PC-3 (cell line): ENCODE measurements at regions not wholly inside any gene's neighbourhood (a gene's known extent, or its start where the extent isn't known, plus 50 kb on each side); places are given as distances from the start of the nearest gene placed in this dataset.

Source experiments
- ATAC-seq: fragments of 200-7000 bp; cut with Tn5 transposase; 2 replicates; pipeline ENCODE4 v1.9.1; 2020; ENCODE audit warnings: mild to moderate bottlenecking, moderate library complexity
- BruUV-seq: library from RNA; stranded (reverse); fragments of 400-500 nt; replicated peaks from 2 replicates; lab custom pipeline; 2021; lab: Mats Ljungman, UMichigan
- CTCF ChIA-PET: fragments of 300-600 bp; sonication (Branson Sonifier 250); formaldehyde crosslinking; loops from one replicate; lab custom pipeline; 2022; ENCODE audit warnings: antibody characterized with exemption; lab: Charles Lee
- POLR2A ChIA-PET: fragments of 300-600 bp; sonication (Branson Sonifier 250); formaldehyde crosslinking; loops from one replicate; lab custom pipeline; 2022; ENCODE audit warnings: antibody characterized with exemption; ENCODE audit not compliant: unreplicated experiment; lab: Charles Lee
- DNase-seq: peaks from one replicate; pipeline ENCODE4 v3.0.0-alpha.2; 2015
- H2AFZ ChIP-seq: fragments of 300-600 bp; sonication (generic); 2 replicates; pipeline ENCODE4 v1.6.0; 2016; ENCODE audit warnings: antibody characterized with exemption, low read length
- H3F3A ChIP-seq: fragments of 300-600 bp; sonication (generic); one replicate; pipeline ENCODE4 v1.6.0; 2017; ENCODE audit warnings: antibody characterized with exemption, low read length, control low read depth, mild to moderate bottlenecking; ENCODE audit not compliant: unreplicated experiment
- H3K27ac ChIP-seq: fragments of 300-600 bp; sonication (generic); 2 replicates; pipeline ENCODE4 v1.5.1; 2016; ENCODE audit warnings: mild to moderate bottlenecking, low read length
- H3K27me3 ChIP-seq: fragments of 300-600 bp; sonication (generic); 2 replicates; pipeline ENCODE4 v1.6.1; 2016; ENCODE audit warnings: low read length, mixed read lengths
- H3K36me3 ChIP-seq: fragments of 300-600 bp; sonication (generic); 2 replicates; pipeline ENCODE4 v1.6.1; 2016; ENCODE audit warnings: low read depth, mixed run types, low read length, mixed read lengths
- H3K4me1 ChIP-seq: fragments of 300-600 bp; sonication (generic); 2 replicates; pipeline ENCODE4 v1.5.1; 2016; ENCODE audit warnings: low read length; ENCODE audit not compliant: insufficient read depth
- H3K4me2 ChIP-seq: fragments of 300-600 bp; sonication (generic); 2 replicates; pipeline ENCODE4 v1.6.0; 2016; ENCODE audit warnings: low read length
- H3K4me3 ChIP-seq: fragments of 300-600 bp; sonication (generic); 2 replicates; pipeline ENCODE4 v1.5.1; 2016; ENCODE audit warnings: mild to moderate bottlenecking, low read length, mixed read lengths
- H3K79me2 ChIP-seq: fragments of 300-600 bp; sonication (generic); 2 replicates; pipeline ENCODE4 v1.6.1; 2017; ENCODE audit warnings: low read length, mixed read lengths
- H3K9ac ChIP-seq: fragments of 300-600 bp; sonication (generic); 2 replicates; pipeline ENCODE4 v1.6.0; 2016; ENCODE audit warnings: mild to moderate bottlenecking, low read length
- H3K9me2 ChIP-seq: fragments of 300-600 bp; sonication (generic); replicated peaks from 2 replicates; pipeline ENCODE4 v1.6.1; 2016; ENCODE audit warnings: mixed run types, low read length, mixed read lengths
- H3K9me3 ChIP-seq: fragments of 300-600 bp; sonication (generic); 2 replicates; pipeline ENCODE4 v1.6.1; 2016; ENCODE audit warnings: low read length, mixed read lengths
- H4K20me1 ChIP-seq: fragments of 300-600 bp; sonication (generic); 2 replicates; pipeline ENCODE4 v1.6.1; 2016; ENCODE audit warnings: low read length, mixed read lengths
- EZH2 ChIP-seq: fragments of 300-600 bp; sonication (generic); IDR thresholded peaks from one replicate; pipeline ENCODE4 v1.6.1; 2017; ENCODE audit warnings: antibody characterized with exemption, mild to moderate bottlenecking, low read length; ENCODE audit not compliant: unreplicated experiment
- EZH2phosphoT487 ChIP-seq: fragments of 300-600 bp; sonication (generic); IDR thresholded peaks from 2 replicates; pipeline ENCODE4 v1.6.1; 2018; ENCODE audit warnings: mild to moderate bottlenecking, antibody characterized with exemption, low read length, borderline replicate concordance
- intact Hi-C: fragments of 100-400 bp; cut with micrococcal nuclease; formaldehyde crosslinking; loops from 2 replicates; pipeline ENCODE4 v1.9.0; 2023
- TF ChIP-seq, protein P1 (sequence below): fragments of 300-600 bp; sonication (generic); conservative IDR thresholded peaks from 2 replicates; pipeline ENCODE4 v1.5.1; 2017; ENCODE audit warnings: antibody characterized with exemption, low read depth, mild to moderate bottlenecking, low read length

DNA sequence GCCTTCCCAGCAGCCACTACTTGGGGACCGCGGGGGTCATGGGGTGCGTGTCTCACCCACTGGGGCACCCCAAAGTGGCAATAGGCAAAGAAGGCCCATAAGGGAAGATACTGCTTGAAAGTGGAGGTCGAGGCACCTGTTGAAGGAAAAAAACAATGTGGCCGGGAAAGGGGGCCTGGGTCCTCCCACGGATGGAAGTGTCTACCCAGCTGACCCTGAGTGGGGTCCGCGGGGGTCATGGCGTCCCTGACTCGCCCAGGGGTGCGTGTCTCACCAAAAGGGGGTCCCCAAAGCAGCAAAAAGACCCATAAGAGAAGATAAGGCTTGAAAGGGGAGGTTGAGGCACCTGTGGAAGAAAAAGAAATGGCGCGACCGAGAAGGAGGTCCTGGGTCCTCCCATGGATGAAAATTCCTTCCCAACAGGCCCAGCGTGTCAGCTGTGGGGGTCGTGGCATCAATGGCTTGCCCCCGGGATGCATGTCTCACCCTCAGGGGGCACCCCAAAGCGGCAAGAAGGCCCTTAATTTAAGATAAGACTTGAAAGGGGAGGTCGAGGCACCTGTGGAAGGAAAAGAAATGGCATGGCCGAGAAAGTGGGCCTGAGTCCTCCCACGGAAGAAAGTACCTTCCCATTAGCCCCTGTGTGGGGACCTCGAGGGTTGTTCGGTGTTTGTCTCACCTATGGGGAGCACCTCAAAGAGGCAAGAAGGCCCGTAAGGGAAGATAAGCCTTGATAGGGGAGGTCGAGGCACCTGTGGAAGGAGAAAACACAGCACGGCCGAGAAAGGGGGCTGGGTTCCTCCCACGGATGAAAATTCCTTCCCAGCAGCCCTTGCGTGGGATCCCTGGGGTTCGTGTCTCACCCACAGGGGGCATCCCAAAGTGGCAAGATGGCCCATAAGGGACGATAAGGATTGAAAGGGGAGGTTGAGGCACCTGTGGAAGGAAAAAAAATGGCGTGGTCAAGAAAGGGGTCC lies 266.0 kb downstream of the ALG10 start:
- POLR2A ChIA-PET = no interaction called here
- TF ChIP-seq, protein P1, sequence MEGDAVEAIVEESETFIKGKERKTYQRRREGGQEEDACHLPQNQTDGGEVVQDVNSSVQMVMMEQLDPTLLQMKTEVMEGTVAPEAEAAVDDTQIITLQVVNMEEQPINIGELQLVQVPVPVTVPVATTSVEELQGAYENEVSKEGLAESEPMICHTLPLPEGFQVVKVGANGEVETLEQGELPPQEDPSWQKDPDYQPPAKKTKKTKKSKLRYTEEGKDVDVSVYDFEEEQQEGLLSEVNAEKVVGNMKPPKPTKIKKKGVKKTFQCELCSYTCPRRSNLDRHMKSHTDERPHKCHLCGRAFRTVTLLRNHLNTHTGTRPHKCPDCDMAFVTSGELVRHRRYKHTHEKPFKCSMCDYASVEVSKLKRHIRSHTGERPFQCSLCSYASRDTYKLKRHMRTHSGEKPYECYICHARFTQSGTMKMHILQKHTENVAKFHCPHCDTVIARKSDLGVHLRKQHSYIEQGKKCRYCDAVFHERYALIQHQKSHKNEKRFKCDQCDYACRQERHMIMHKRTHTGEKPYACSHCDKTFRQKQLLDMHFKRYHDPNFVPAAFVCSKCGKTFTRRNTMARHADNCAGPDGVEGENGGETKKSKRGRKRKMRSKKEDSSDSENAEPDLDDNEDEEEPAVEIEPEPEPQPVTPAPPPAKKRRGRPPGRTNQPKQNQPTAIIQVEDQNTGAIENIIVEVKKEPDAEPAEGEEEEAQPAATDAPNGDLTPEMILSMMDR = no peak
- TF ChIP-seq EZH2 = no peak

DNA sequence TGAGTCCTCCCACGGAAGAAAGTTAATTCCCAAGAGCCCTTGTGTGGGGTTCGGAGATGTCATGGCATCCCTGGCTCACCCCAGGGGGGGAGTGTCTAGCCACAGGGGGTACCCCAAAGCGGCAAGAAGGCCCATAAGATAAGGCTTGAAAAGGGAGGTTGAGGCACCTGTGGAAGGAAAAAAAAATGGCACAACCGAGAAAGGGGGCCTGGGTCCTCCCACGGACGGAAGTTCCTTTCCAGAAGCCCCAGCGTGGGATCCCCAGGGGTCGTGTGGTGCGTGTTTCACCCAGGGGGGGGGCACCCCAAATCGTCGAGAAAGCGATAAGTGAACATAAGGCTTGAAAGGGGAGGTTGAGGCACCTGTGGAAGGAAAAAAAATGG lies 266.7 kb downstream of the ALG10 start:
- no peak for ATAC-seq
- DNase-seq = no peak
- no peaks in the 10 kb centered on the region for H3K4me1 ChIP-seq
- TF ChIP-seq, protein P1 = no peak
- TF ChIP-seq EZH2 (no peak), EZH2phosphoT487 (no peak)
- no peaks in the 10 kb centered on the region for H3F3A ChIP-seq
- intact Hi-C loops = no loop called here
- no peak overlapping the region for H3K27ac ChIP-seq
- H3K36me3 ChIP-seq = no peaks in the 10 kb centered on the region
- ChIA-PET POLR2A (no interaction called here), CTCF (no interaction called here)
- peaks cover 6% of the 10 kb centered on the region; the same call in 1 of the 2 replicates for H3K9me3 ChIP-seq
- H3K4me2 ChIP-seq = no peak overlapping the region
- H3K9me2 ChIP-seq = no peaks in the 10 kb centered on the region
- H3K27me3 ChIP-seq = no peaks in the 10 kb centered on the region
- no peaks in the 10 kb centered on the region for H4K20me1 ChIP-seq
- H2AFZ ChIP-seq = no peak overlapping the region
- no TSS peak for BruUV-seq
- no peak overlapping the region for H3K9ac ChIP-seq
- H3K4me3 ChIP-seq = no peak overlapping the region
- no peaks in the 10 kb centered on the region for H3K79me2 ChIP-seq

More for the DNA sequence above, 266.0 kb downstream of the ALG10 start:
- Histone ChIP-seq H2AFZ (no peak overlapping the region), H3K27me3 (no peaks in the 10 kb centered on the region), H3K4me3 (no peak overlapping the region), H3K9ac (no peak overlapping the region), H3K36me3 (no peaks in the 10 kb centered on the region), H3F3A (no peaks in the 10 kb centered on the region), H3K4me1 (no peaks in the 10 kb centered on the region), H3K4me2 (no peak overlapping the region), H3K9me3 (peaks cover 6% of the 10 kb centered on the region; the same call in 1 of the 2 replicates), H4K20me1 (no peaks in the 10 kb centered on the region), H3K9me2 (no peaks in the 10 kb centered on the region), H3K79me2 (no peaks in the 10 kb centered on the region), H3K27ac (no peak overlapping the region)
- CTCF ChIA-PET = no interaction called here
- intact Hi-C loops = no loop called here
- ATAC-seq (no peak), DNase-seq (no peak)
- no TSS peak for BruUV-seq
